ENCODE measurements at regions not wholly inside any gene's neighbourhood (a gene's known extent, or its start where the extent isn't known, plus 50 kb on each side); places are given as distances from the start of the nearest gene placed in this dataset.

- no peaks in the 10 kb centered on the region for H3K9me3 ChIP-seq (ENCODE audit: control insufficient read depth, insufficient read depth, low read length)
- H3K4me3 ChIP-seq (ENCODE audit: low read depth, low read length), result no peak overlapping the region
- no peaks in the 10 kb centered on the region for H3K4me1 ChIP-seq (ENCODE audit: control insufficient read depth, insufficient read depth, low read length)
- no peaks in the 10 kb centered on the region for H3K27me3 ChIP-seq (ENCODE audit: control insufficient read depth, insufficient read depth, low read length)
- H3K36me3 ChIP-seq (ENCODE audit: control insufficient read depth, insufficient read depth, low read length), result no peaks in the 10 kb centered on the region
- no peak for DNase-seq (ENCODE audit: low read depth in 4 of 6, low spot score in 6 of 6)
- no peak overlapping the region for H3K27ac ChIP-seq (ENCODE audit: low read depth, low read length)
Observed at GRCh38 chr12:60263161-60263560, 667.3 kb downstream of the SLC16A7 start.

- no peak overlapping the region for H3K27ac ChIP-seq (ENCODE audit: low read depth, low read length)
- no peak for DNase-seq (ENCODE audit: low read depth in 4 of 6, low spot score in 6 of 6)
- no peaks in the 10 kb centered on the region for H3K36me3 ChIP-seq (ENCODE audit: control insufficient read depth, insufficient read depth, low read length)
- no peak overlapping the region for H3K4me3 ChIP-seq (ENCODE audit: low read depth, low read length)
- no CpG with 5 or more reads among the region's 2 CpGs for WGBS (ENCODE audit: insufficient coverage)
- no peaks in the 10 kb centered on the region for H3K27me3 ChIP-seq (ENCODE audit: control insufficient read depth, insufficient read depth, low read length)
- H3K4me1 ChIP-seq (ENCODE audit: control insufficient read depth, insufficient read depth, low read length), result no peaks in the 10 kb centered on the region
- H3K9me3 ChIP-seq (ENCODE audit: control insufficient read depth, insufficient read depth, low read length), result no peaks in the 10 kb centered on the region
Observed at GRCh38 chr12:60263836-60264493, 668.1 kb downstream of the SLC16A7 start.

GRCh38 chr12:60265741-60266140, 669.9 kb downstream of the SLC16A7 start:
- Histone ChIP-seq H3K36me3 (ENCODE audit: control insufficient read depth, insufficient read depth, low read length) (no peaks in the 10 kb centered on the region), H3K9me3 (ENCODE audit: control insufficient read depth, insufficient read depth, low read length) (no peaks in the 10 kb centered on the region), H3K4me1 (ENCODE audit: control insufficient read depth, insufficient read depth, low read length) (no peaks in the 10 kb centered on the region), H3K27me3 (ENCODE audit: control insufficient read depth, insufficient read depth, low read length) (no peaks in the 10 kb centered on the region), H3K4me3 (ENCODE audit: low read depth, low read length) (no peak overlapping the region), H3K27ac (ENCODE audit: low read depth, low read length) (no peak overlapping the region)
- no peak for DNase-seq (ENCODE audit: low read depth in 4 of 6, low spot score in 6 of 6)
- no CpG with 5 or more reads among the region's 1 CpG for WGBS (ENCODE audit: insufficient coverage)

GRCh38 chr12:60266381-60266852, 670.6 kb downstream of the SLC16A7 start:
- no CpG with 5 or more reads among the region's 4 CpGs for WGBS (ENCODE audit: insufficient coverage)

GRCh38 chr12:60269611-60270269, 673.9 kb downstream of the SLC16A7 start:
- no peaks in the 10 kb centered on the region for H3K9me3 ChIP-seq (ENCODE audit: control insufficient read depth, insufficient read depth, low read length)
- no peaks in the 10 kb centered on the region for H3K27me3 ChIP-seq (ENCODE audit: control insufficient read depth, insufficient read depth, low read length)
- no peaks in the 10 kb centered on the region for H3K36me3 ChIP-seq (ENCODE audit: control insufficient read depth, insufficient read depth, low read length)
- H3K4me3 ChIP-seq (ENCODE audit: low read depth, low read length), result no peak overlapping the region
- H3K27ac ChIP-seq (ENCODE audit: low read depth, low read length), result no peak overlapping the region
- no peaks in the 10 kb centered on the region for H3K4me1 ChIP-seq (ENCODE audit: control insufficient read depth, insufficient read depth, low read length)
- no peak for DNase-seq (ENCODE audit: low read depth in 4 of 6, low spot score in 6 of 6)
- WGBS (ENCODE audit: insufficient coverage), result 96% methylated on average over 59 of the region's 66 CpGs

More at GRCh38 chr12:60266381-60266852, 670.6 kb downstream of the SLC16A7 start:
- Histone ChIP-seq H3K4me1 (ENCODE audit: control insufficient read depth, insufficient read depth, low read length) (no peaks in the 10 kb centered on the region), H3K9me3 (ENCODE audit: control insufficient read depth, insufficient read depth, low read length) (no peaks in the 10 kb centered on the region), H3K4me3 (ENCODE audit: low read depth, low read length) (no peak overlapping the region), H3K27me3 (ENCODE audit: control insufficient read depth, insufficient read depth, low read length) (no peaks in the 10 kb centered on the region), H3K36me3 (ENCODE audit: control insufficient read depth, insufficient read depth, low read length) (no peaks in the 10 kb centered on the region), H3K27ac (ENCODE audit: low read depth, low read length) (no peak overlapping the region)
- DNase-seq (ENCODE audit: low read depth in 4 of 6, low spot score in 6 of 6), result no peak

- DNase-seq (ENCODE audit: low read depth in 4 of 6, low spot score in 6 of 6), result no peak
- Histone ChIP-seq H3K4me1 (ENCODE audit: control insufficient read depth, insufficient read depth, low read length) (no peaks in the 10 kb centered on the region), H3K4me3 (ENCODE audit: low read depth, low read length) (no peak overlapping the region), H3K9me3 (ENCODE audit: control insufficient read depth, insufficient read depth, low read length) (no peaks in the 10 kb centered on the region), H3K36me3 (ENCODE audit: control insufficient read depth, insufficient read depth, low read length) (no peaks in the 10 kb centered on the region), H3K27ac (ENCODE audit: low read depth, low read length) (no peak overlapping the region), H3K27me3 (ENCODE audit: control insufficient read depth, insufficient read depth, low read length) (no peaks in the 10 kb centered on the region)
- WGBS (ENCODE audit: insufficient coverage), result 98% methylated on average over 7 of the region's 9 CpGs
Observed at GRCh38 chr12:60271816-60272215, 676.0 kb downstream of the SLC16A7 start.

- no CpG with 5 or more reads among the region's 2 CpGs for WGBS (ENCODE audit: insufficient coverage)
- Histone ChIP-seq H3K36me3 (ENCODE audit: control insufficient read depth, insufficient read depth, low read length) (no peaks in the 10 kb centered on the region), H3K27me3 (ENCODE audit: control insufficient read depth, insufficient read depth, low read length) (no peaks in the 10 kb centered on the region), H3K4me1 (ENCODE audit: control insufficient read depth, insufficient read depth, low read length) (no peaks in the 10 kb centered on the region), H3K4me3 (ENCODE audit: low read depth, low read length) (no peak overlapping the region), H3K27ac (ENCODE audit: low read depth, low read length) (no peak overlapping the region), H3K9me3 (ENCODE audit: control insufficient read depth, insufficient read depth, low read length) (no peaks in the 10 kb centered on the region)
- DNase-seq (ENCODE audit: low read depth in 4 of 6, low spot score in 6 of 6), result no peak
Observed at GRCh38 chr12:60278209-60278608, 682.4 kb downstream of the SLC16A7 start.

GRCh38 chr12:60279221-60279620, 683.4 kb downstream of the SLC16A7 start:
- no peaks in the 10 kb centered on the region for H3K4me1 ChIP-seq (ENCODE audit: control insufficient read depth, insufficient read depth, low read length)
- DNase-seq (ENCODE audit: low read depth in 4 of 6, low spot score in 6 of 6), result no peak
- no CpG with 5 or more reads among the region's 1 CpG for WGBS (ENCODE audit: insufficient coverage)
- no peak overlapping the region for H3K27ac ChIP-seq (ENCODE audit: low read depth, low read length)
- H3K4me3 ChIP-seq (ENCODE audit: low read depth, low read length), result no peak overlapping the region
- H3K27me3 ChIP-seq (ENCODE audit: control insufficient read depth, insufficient read depth, low read length), result no peaks in the 10 kb centered on the region
- no peaks in the 10 kb centered on the region for H3K9me3 ChIP-seq (ENCODE audit: control insufficient read depth, insufficient read depth, low read length)
- no peaks in the 10 kb centered on the region for H3K36me3 ChIP-seq (ENCODE audit: control insufficient read depth, insufficient read depth, low read length)

GRCh38 chr12:60281522-60281921, 685.7 kb downstream of the SLC16A7 start:
- no peaks in the 10 kb centered on the region for H3K4me1 ChIP-seq (ENCODE audit: control insufficient read depth, insufficient read depth, low read length)
- H3K27me3 ChIP-seq (ENCODE audit: control insufficient read depth, insufficient read depth, low read length), result no peaks in the 10 kb centered on the region
- 96% methylated on average over 7 of the region's 8 CpGs for WGBS (ENCODE audit: insufficient coverage)
- no peaks in the 10 kb centered on the region for H3K9me3 ChIP-seq (ENCODE audit: control insufficient read depth, insufficient read depth, low read length)
- no peak overlapping the region for H3K27ac ChIP-seq (ENCODE audit: low read depth, low read length)
- H3K36me3 ChIP-seq (ENCODE audit: control insufficient read depth, insufficient read depth, low read length), result no peaks in the 10 kb centered on the region
- H3K4me3 ChIP-seq (ENCODE audit: low read depth, low read length), result no peak overlapping the region
- DNase-seq (ENCODE audit: low read depth in 4 of 6, low spot score in 6 of 6), result no peak

- H3K4me1 ChIP-seq (ENCODE audit: control insufficient read depth, insufficient read depth, low read length), result no peaks in the 10 kb centered on the region
- H3K27me3 ChIP-seq (ENCODE audit: control insufficient read depth, insufficient read depth, low read length), result no peaks in the 10 kb centered on the region
- 80% methylated on average over 1 of the region's 1 CpG for WGBS (ENCODE audit: insufficient coverage)
- no peak for DNase-seq (ENCODE audit: low read depth in 4 of 6, low spot score in 6 of 6)
- peaks cover 2% of the 10 kb centered on the region for H3K9me3 ChIP-seq (ENCODE audit: control insufficient read depth, insufficient read depth, low read length)
- no peaks in the 10 kb centered on the region for H3K36me3 ChIP-seq (ENCODE audit: control insufficient read depth, insufficient read depth, low read length)
- H3K27ac ChIP-seq (ENCODE audit: low read depth, low read length), result no peak overlapping the region
- H3K4me3 ChIP-seq (ENCODE audit: low read depth, low read length), result no peak overlapping the region
Observed at GRCh38 chr12:60290532-60290931, 694.7 kb downstream of the SLC16A7 start.
